HG03558 (cell line): ENCODE measurements at regions not wholly inside any gene's neighbourhood (a gene's known extent, or its start where the extent isn't known, plus 50 kb on each side); places are given as distances from the start of the nearest gene placed in this dataset.

Experiments
- ATAC-seq: cut with Tn5 transposase; IDR thresholded peaks from one replicate; pipeline ENCODE4 v1.9.1; 2021; ENCODE audit warnings: moderate number of reproducible peaks; ENCODE audit not compliant: unreplicated experiment; ENCODE audit errors: extremely low read depth

GRCh38 chr7:25860275-25861163 is 291.5 kb upstream of the NFE2L3 start:
- ATAC-seq, result no peak

GRCh38 chr7:25861164-25861496 is 290.9 kb upstream of the NFE2L3 start:
- no peak for ATAC-seq

- no peak for ATAC-seq
Observed at GRCh38 chr7:25861601-25862260, 290.3 kb upstream of the NFE2L3 start.

GRCh38 chr7:25862261-25863004 is 289.6 kb upstream of the NFE2L3 start:
- peak; percentile 81 for ATAC-seq

- ATAC-seq, result no peak
Observed at GRCh38 chr7:25863005-25863728, 288.8 kb upstream of the NFE2L3 start.

GRCh38 chr7:25863729-25864110 is 288.3 kb upstream of the NFE2L3 start:
- no peak for ATAC-seq

- no peak for ATAC-seq
Observed at GRCh38 chr7:25864511-25864910, 287.5 kb upstream of the NFE2L3 start.

GRCh38 chr7:25864943-25865751 is 286.9 kb upstream of the NFE2L3 start:
- ATAC-seq, result no peak

GRCh38 chr7:25868509-25868908 is 283.5 kb upstream of the NFE2L3 start:
- ATAC-seq, result no peak

- no peak for ATAC-seq
Observed at GRCh38 chr7:25870574-25870973, 281.4 kb upstream of the NFE2L3 start.

GRCh38 chr7:25876092-25876491 is 275.9 kb upstream of the NFE2L3 start:
- no peak for ATAC-seq

GRCh38 chr7:25877802-25878789 is 273.9 kb upstream of the NFE2L3 start:
- ATAC-seq, result no peak

GRCh38 chr7:25879799-25880198 is 272.2 kb upstream of the NFE2L3 start:
- no peak for ATAC-seq

- ATAC-seq, result no peak
Observed at GRCh38 chr7:25881317-25882037, 270.5 kb upstream of the NFE2L3 start.

GRCh38 chr7:25882151-25882773 is 269.7 kb upstream of the NFE2L3 start:
- ATAC-seq, result no peak

GRCh38 chr7:25884265-25884828 is 267.7 kb upstream of the NFE2L3 start:
- no peak for ATAC-seq

GRCh38 chr7:25885057-25885576 is 266.9 kb upstream of the NFE2L3 start:
- no peak for ATAC-seq
